Aorta (tissue), 5 donors: ENCODE measurements at regions not wholly inside any gene's neighbourhood (a gene's known extent, or its start where the extent isn't known, plus 50 kb on each side); places are given as distances from the start of the nearest gene placed in this dataset.
A peak's percentile ranks its signal among the peaks of the same experiment; 100 is the strongest.

ENCODE experiments used
- ATAC-seq: fragments of 200-7000 bp; cut with Tn5 transposase; one replicate; pipeline ENCODE4 v1.9.1; 2022; ENCODE audit warnings: moderate library complexity; ENCODE audit not compliant: low FRiP score
- DNase-seq, 2 donors: peaks; one replicate each; pipeline ENCODE4 v3.0.0-alpha.2; 2020
- H3K27ac ChIP-seq, 2 donors: one replicate each; pipeline ENCODE4 v1.5.1; 2013; ENCODE audit warnings: low read length in 2 of 2, mild to moderate bottlenecking in 2 of 2, moderate library complexity in 2 of 2, control low read depth in 1 of 2, inconsistent platforms in 1 of 2, low read depth in 1 of 2
- H3K27me3 ChIP-seq, 2 donors: one replicate each; pipeline ENCODE4 v1.6.1; 2013; ENCODE audit warnings: control low read depth in 1 of 2, low read length in 1 of 2, mild to moderate bottlenecking in 1 of 2, moderate library complexity in 1 of 2; ENCODE audit not compliant: insufficient read depth in 2 of 2, control insufficient read depth in 1 of 2
- H3K36me3 ChIP-seq, 2 donors: one replicate each; pipeline ENCODE4 v1.6.1; 2013; ENCODE audit warnings: control low read depth in 1 of 2, low read length in 1 of 2, mild to moderate bottlenecking in 1 of 2; ENCODE audit not compliant: insufficient read depth in 2 of 2, control insufficient read depth in 1 of 2
- H3K4me1 ChIP-seq, 2 donors: one replicate each; pipeline ENCODE4 v1.6.1; 2013; ENCODE audit warnings: low read length in 2 of 2, control low read depth in 1 of 2, mild to moderate bottlenecking in 1 of 2, moderate library complexity in 1 of 2; ENCODE audit not compliant: insufficient read depth in 2 of 2, control insufficient read depth in 1 of 2
- H3K4me3 ChIP-seq, 2 donors: one replicate each; pipeline ENCODE4 v1.5.1; 2013; ENCODE audit warnings: low read length in 2 of 2, control low read depth in 1 of 2, mild to moderate bottlenecking in 1 of 2
- H3K9me3 ChIP-seq: one replicate; pipeline ENCODE4 v1.6.1; 2013; ENCODE audit warnings: mild to moderate bottlenecking, low read length; ENCODE audit not compliant: control insufficient read depth
- WGBS, 2 donors: extraction: QIAGEN DNeasy Blood & Tissue Kit; methylation state at CpG; one replicate each; pipeline ENCODE4 v1.1.7; 2013; 5-methylcytosine and 5-hydroxymethylcytosine counted together
- intact Hi-C, 2 donors: fragments of 100-400 bp; cut with DNase I; formaldehyde crosslinking; loops; one replicate each; pipeline versions ENCODE4 v1.14.2 to v1.15.0; 2022
- donor health status: healthy with polysubstance abuse.
- donor health status: Bipolar disorder and iron deficiency.
- donor health status: DM: no; HTN: no; CAD: no.
- donor health status: DM: no; HTN: no; CAD: no.
- donor health status: DM: yes; HTN: yes; CAD: no.

- ATAC-seq = no peak
These were observed 59.6 kb upstream of the CSF3R start for GRCh38 chr1:36542024-36542961.

GRCh38 chr1:36540056-36540455, 57.3 kb upstream of the CSF3R start:
- DNase-seq = no peak
- H3K27ac ChIP-seq = no peak overlapping the region
- H3K9me3 ChIP-seq = no peaks in the 10 kb centered on the region
- no peak for ATAC-seq
- H3K4me1 ChIP-seq = no peaks in the 10 kb centered on the region
- intact Hi-C loops = no loop called here
- WGBS, 2 donors = 68 to 71% methylated on average over 10 of the region's 10 CpGs
- no peaks in the 10 kb centered on the region for H3K27me3 ChIP-seq
- no peak overlapping the region for H3K4me3 ChIP-seq
- H3K36me3 ChIP-seq = no peaks in the 10 kb centered on the region

More at GRCh38 chr1:36542024-36542961, 59.6 kb upstream of the CSF3R start:
- intact Hi-C loops = no loop called here
- Histone ChIP-seq H3K9me3 (no peaks in the 10 kb centered on the region), H3K27me3 (no peaks in the 10 kb centered on the region), H3K4me3 (no peak overlapping the region), H3K4me1 (no peaks in the 10 kb centered on the region), H3K27ac (no peak overlapping the region), H3K36me3 (no peaks in the 10 kb centered on the region)
- WGBS, 2 donors = 53 to 60% methylated on average over 13 of the region's 13 CpGs
- DNase-seq = peak in 1 of 2 donors; percentile 40

DNA sequence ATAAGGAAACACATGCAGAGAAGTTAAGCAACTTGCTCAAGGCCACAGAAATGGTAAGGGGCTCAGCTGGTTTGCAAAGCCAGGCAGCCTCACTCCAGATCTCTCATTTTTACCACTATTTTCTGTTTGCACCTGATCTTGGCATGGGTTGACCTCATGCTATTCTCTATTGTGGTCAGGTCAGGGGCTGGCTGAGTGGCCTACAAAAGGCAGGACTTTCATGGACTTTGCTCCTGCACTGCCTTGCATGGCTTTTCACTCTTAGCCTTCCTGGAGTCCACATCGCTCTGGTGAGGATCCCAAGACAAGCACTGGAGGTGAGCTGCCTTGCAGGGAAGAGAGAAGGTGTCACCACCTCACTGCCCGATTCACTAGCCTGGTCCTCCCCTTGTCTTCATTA, 56.8 kb upstream of the CSF3R start:
- ATAC-seq (no peak), DNase-seq (no peak)
- H3K4me1 ChIP-seq = no peaks in the 10 kb centered on the region
- H3K36me3 ChIP-seq = no peaks in the 10 kb centered on the region
- WGBS, 2 donors = 77 to 82% methylated on average over 2 of the region's 2 CpGs
- H3K9me3 ChIP-seq = no peaks in the 10 kb centered on the region
- no peak overlapping the region for H3K4me3 ChIP-seq
- no peaks in the 10 kb centered on the region for H3K27me3 ChIP-seq
- intact Hi-C loops = no loop called here
- no peak overlapping the region for H3K27ac ChIP-seq

- intact Hi-C loops = no loop called here
- 60 to 62% methylated on average over 3 to 4 of the region's 4 CpGs for WGBS, 2 donors
- peaks cover under 1% of the 10 kb centered on the region for H3K9me3 ChIP-seq
- no peak overlapping the region for H3K4me3 ChIP-seq
- H3K27me3 ChIP-seq = no peaks in the 10 kb centered on the region
- ATAC-seq (no peak), DNase-seq (no peak)
- no peaks in the 10 kb centered on the region for H3K4me1 ChIP-seq
- H3K36me3 ChIP-seq = no peaks in the 10 kb centered on the region
- no peak overlapping the region for H3K27ac ChIP-seq
These were observed 55.3 kb upstream of the CSF3R start for GRCh38 chr1:36537991-36538390.

DNA sequence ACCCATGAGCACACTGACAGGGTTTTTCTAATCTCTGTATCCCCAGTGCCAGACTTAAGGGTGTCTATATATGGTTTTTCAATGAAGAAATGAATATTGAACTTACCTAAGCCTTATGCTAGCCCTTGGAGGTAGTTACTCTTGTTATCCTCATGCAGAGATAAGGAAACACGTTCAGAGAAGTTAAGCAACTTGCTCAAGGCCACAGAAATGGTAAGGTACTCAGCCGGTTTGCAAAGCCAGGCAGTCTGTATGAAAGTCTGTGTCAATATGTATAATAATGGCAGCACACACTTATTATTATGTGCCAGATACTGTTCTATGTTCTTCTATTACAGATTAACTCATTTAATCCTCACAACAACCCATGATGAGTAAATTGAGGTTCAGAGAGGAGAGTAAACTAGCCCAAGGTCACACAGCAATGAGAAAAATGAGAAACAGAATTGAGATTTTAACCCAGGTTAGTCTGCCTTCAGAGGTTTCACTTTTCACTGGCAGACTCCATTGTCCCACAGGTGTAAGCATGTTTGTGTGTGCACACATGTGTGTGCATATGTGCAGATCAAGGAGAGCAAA, 54.6 kb upstream of the CSF3R start:
- H3K27me3 ChIP-seq = no peaks in the 10 kb centered on the region
- no peak overlapping the region for H3K27ac ChIP-seq
- no peak overlapping the region for H3K4me3 ChIP-seq
- WGBS, 2 donors = 59 to 60% methylated on average over 2 of the region's 2 CpGs
- DNase-seq (no peak), ATAC-seq (no peak)
- H3K36me3 ChIP-seq = no peaks in the 10 kb centered on the region
- no peaks in the 10 kb centered on the region for H3K4me1 ChIP-seq
- H3K9me3 ChIP-seq = peaks cover 2% of the 10 kb centered on the region
- intact Hi-C loops = no loop called here

GRCh38 chr1:36536727-36537126, 54.0 kb upstream of the CSF3R start:
- no peak for ATAC-seq
- no peaks in the 10 kb centered on the region for H3K27me3 ChIP-seq
- peak in 1 of 2 donors; percentile 58 for DNase-seq
- H3K36me3 ChIP-seq = no peaks in the 10 kb centered on the region
- H3K27ac ChIP-seq = no peak overlapping the region
- intact Hi-C loops = no loop called here
- peaks cover 6% of the 10 kb centered on the region for H3K9me3 ChIP-seq
- H3K4me3 ChIP-seq = no peak overlapping the region
- 71 to 74% methylated on average over 1 of the region's 1 CpG for WGBS, 2 donors
- no peaks in the 10 kb centered on the region for H3K4me1 ChIP-seq

DNA sequence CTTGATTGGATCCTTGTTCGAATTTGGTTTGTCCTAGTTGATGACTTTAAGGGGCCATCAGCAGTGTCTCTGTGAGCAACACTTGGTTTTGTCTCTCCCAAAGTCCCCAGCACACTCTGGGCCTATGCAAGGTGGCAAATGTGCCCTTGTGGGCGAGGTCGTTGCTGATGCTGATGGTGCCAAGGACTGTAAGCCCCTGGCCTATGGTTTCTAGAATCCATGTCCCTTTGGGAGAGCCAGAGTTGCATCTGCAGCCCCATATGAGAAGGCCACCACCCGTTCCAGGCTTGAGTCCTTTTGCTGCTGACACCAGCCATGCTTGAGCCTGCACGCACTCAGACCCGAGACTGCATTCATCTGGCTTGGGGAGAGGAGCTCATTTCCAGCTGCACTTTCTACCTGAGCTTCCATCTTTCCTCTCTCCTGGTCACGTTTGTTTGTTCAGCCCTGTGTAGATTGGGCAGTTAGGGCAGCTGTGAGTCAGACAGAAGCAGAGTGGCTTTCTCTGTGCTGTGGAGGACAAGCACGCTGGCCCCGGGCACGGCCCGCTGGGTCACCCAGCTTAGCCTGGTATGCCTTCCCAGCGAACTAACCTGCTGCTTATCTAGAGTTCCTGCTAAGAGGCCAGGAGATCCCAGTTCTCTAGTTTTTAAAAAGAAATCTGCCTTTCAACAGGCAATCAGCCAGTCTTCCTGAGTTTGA, 52.1 kb upstream of the CSF3R start:
- intact Hi-C loops = no loop called here

GRCh38 chr1:36533897-36534296, 51.2 kb upstream of the CSF3R start:
- H3K9me3 ChIP-seq = peaks cover 6% of the 10 kb centered on the region
- H3K4me3 ChIP-seq = no peak overlapping the region
- DNase-seq (no peak), ATAC-seq (no peak)
- intact Hi-C loops = no loop called here
- H3K27me3 ChIP-seq = no peaks in the 10 kb centered on the region
- no peak overlapping the region for H3K27ac ChIP-seq
- H3K4me1 ChIP-seq = no peaks in the 10 kb centered on the region
- WGBS, 2 donors = 56 to 65% methylated on average over 4 of the region's 4 CpGs
- no peaks in the 10 kb centered on the region for H3K36me3 ChIP-seq

More for the DNA sequence above, 52.1 kb upstream of the CSF3R start:
- ATAC-seq = no peak
- no peak for DNase-seq
- Histone ChIP-seq H3K27ac (no peak overlapping the region), H3K4me1 (no peaks in the 10 kb centered on the region), H3K27me3 (no peaks in the 10 kb centered on the region), H3K9me3 (peaks cover 6% of the 10 kb centered on the region), H3K4me3 (no peak overlapping the region), H3K36me3 (no peaks in the 10 kb centered on the region)
- 69 to 76% methylated on average over 12 of the region's 12 CpGs for WGBS, 2 donors
